WTC11 (cell line): ENCODE measurements at regions not wholly inside any gene's neighbourhood (a gene's known extent, or its start where the extent isn't known, plus 50 kb on each side); places are given as distances from the start of the nearest gene placed in this dataset.

Experiments
- ATAC-seq: fragments of 200-7000 bp; cut with Tn5 transposase; 2 replicates; pipeline ENCODE4 v1.10.0; 2021; ENCODE audit warnings: mild to moderate bottlenecking, moderate library complexity
- CTCF ChIA-PET: fragments of 300-600 bp; sonication (Branson Sonifier 250); formaldehyde crosslinking; loops from one replicate; lab custom pipeline; 2021; ENCODE audit warnings: antibody characterized with exemption; lab: Charles Lee
- POLR2A ChIA-PET: fragments of 350-600 bp; sonication (Branson Sonifier 250); formaldehyde crosslinking; loops from one replicate; lab custom pipeline; 2021; ENCODE audit warnings: antibody characterized with exemption; lab: Charles Lee
- DNase-seq: peaks from one replicate; pipeline ENCODE4 v3.0.0; 2021; ENCODE audit warnings: low spot score
- H3K27ac Mint-ChIP-seq: 2 replicates; pipeline ENCODE4 v1.8.0; 2021; ENCODE audit warnings: mixed read lengths
- H3K27me3 Mint-ChIP-seq: 2 replicates; pipeline ENCODE4 v1.8.0; 2021; ENCODE audit warnings: low read depth, mild to moderate bottlenecking, moderate library complexity, mixed read lengths
- H3K36me3 Mint-ChIP-seq: 2 replicates; pipeline ENCODE4 v1.8.0; 2021; ENCODE audit warnings: mixed read lengths
- H3K4me1 Mint-ChIP-seq: 2 replicates; pipeline ENCODE4 v1.8.0; 2022; ENCODE audit warnings: mixed read lengths
- H3K4me3 Mint-ChIP-seq: 2 replicates; pipeline ENCODE4 v1.8.0; 2021; ENCODE audit warnings: mild to moderate bottlenecking, moderate library complexity, mixed read lengths
- H3K9me3 Mint-ChIP-seq: 2 replicates; pipeline ENCODE4 v1.8.0; 2021; ENCODE audit warnings: mixed read lengths
- CREB1 ChIP-seq: sonication (generic); formaldehyde crosslinking; IDR thresholded peaks from 2 replicates; pipeline ENCODE4 v1.8.0; 2023; ENCODE audit warnings: mild to moderate bottlenecking, missing genetic modification reagents
- HMGA2 ChIP-seq: fragments of 250-450 bp; sonication (Bioruptor Pico); IDR thresholded peaks from 2 replicates; pipeline ENCODE4 v1.4.0; 2021; ENCODE audit warnings: mild to moderate bottlenecking, moderate library complexity
- NR3C1 ChIP-seq: sonication (generic); formaldehyde crosslinking; conservative IDR thresholded peaks from 2 replicates; pipeline ENCODE4 v1.8.1; 2023; ENCODE audit warnings: low read depth, mild to moderate bottlenecking, missing genetic modification reagents
- SP1 ChIP-seq: sonication (generic); formaldehyde crosslinking; conservative IDR thresholded peaks from 2 replicates; pipeline ENCODE4 v1.8.1; 2022; ENCODE audit warnings: missing genetic modification reagents
- ZBTB21 ChIP-seq: sonication (generic); formaldehyde crosslinking; IDR thresholded peaks from 2 replicates; pipeline ENCODE4 v1.8.1; 2023; ENCODE audit warnings: mild to moderate bottlenecking, missing genetic modification reagents, borderline replicate concordance
- ZNF219 ChIP-seq: sonication (generic); formaldehyde crosslinking; IDR thresholded peaks from 2 replicates; pipeline ENCODE4 v1.8.0; 2023; ENCODE audit warnings: missing genetic modification reagents, mild to moderate bottlenecking, borderline replicate concordance
- ZNF232 ChIP-seq: sonication (generic); formaldehyde crosslinking; IDR thresholded peaks from 2 replicates; pipeline ENCODE4 v1.8.0; 2022; ENCODE audit warnings: mild to moderate bottlenecking, missing genetic modification reagents
- ZNF416 ChIP-seq: fragments of 250-450 bp; sonication (Bioruptor Pico); IDR thresholded peaks from 2 replicates; pipeline ENCODE4 v1.9.0; 2021; ENCODE audit warnings: mild to moderate bottlenecking, inconsistent platforms
- TF ChIP-seq, protein P1 (sequence below): sonication (generic); formaldehyde crosslinking; IDR thresholded peaks from 2 replicates; pipeline ENCODE4 v1.8.1; 2023; ENCODE audit warnings: mild to moderate bottlenecking, moderate library complexity, missing genetic modification reagents
- TF ChIP-seq, protein P2 (sequence below): sonication (generic); formaldehyde crosslinking; IDR thresholded peaks from 2 replicates; pipeline ENCODE4 v1.8.1; 2023; ENCODE audit warnings: mild to moderate bottlenecking, missing genetic modification reagents, moderate library complexity
- TF ChIP-seq, protein P3 (sequence below): sonication (generic); formaldehyde crosslinking; IDR thresholded peaks from 2 replicates; pipeline ENCODE4 v1.8.0; 2023; ENCODE audit warnings: missing genetic modification reagents, mild to moderate bottlenecking, borderline replicate concordance

DNA sequence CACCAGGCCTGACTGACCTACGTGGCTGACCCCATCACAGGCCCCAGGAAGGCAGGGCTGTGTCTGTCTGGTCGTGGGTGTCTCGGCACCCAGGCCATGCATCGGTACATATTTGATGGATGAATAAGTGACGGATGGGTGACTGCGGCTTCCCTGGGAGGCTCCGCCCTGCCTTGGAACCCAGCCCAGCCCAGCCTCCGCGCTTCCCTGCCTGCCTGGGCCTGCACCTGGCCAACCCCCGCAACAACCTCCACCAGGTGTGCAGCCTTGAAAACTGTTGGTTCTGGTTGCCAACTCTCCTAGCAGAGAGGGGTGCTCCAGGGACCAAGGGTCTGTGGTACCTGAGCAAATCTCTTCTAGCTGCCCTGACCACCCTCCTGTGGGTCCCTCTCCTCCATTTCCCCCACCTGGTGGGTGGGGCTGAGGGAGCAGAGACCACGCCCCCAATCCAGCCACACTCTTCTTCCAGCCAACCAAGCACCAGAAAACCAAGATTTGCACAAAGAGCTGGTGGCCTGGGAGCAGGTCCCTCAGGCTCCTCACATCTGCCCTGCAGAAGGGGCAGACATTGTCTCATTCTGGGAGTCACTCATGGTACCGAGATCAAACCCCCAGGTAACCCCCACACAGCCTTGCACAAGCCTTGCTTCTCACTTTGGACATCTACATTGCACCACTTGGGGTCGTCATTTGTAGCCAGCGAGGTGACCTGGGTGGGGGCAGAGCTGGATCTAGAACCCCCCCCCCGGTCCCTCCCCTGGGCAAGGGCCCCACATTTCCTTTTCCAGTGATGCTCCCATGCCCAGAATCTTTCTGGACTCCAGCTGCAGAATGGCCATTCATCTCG is 100.6 kb upstream of the IER5L start (continued):
- TF ChIP-seq, protein P1, sequence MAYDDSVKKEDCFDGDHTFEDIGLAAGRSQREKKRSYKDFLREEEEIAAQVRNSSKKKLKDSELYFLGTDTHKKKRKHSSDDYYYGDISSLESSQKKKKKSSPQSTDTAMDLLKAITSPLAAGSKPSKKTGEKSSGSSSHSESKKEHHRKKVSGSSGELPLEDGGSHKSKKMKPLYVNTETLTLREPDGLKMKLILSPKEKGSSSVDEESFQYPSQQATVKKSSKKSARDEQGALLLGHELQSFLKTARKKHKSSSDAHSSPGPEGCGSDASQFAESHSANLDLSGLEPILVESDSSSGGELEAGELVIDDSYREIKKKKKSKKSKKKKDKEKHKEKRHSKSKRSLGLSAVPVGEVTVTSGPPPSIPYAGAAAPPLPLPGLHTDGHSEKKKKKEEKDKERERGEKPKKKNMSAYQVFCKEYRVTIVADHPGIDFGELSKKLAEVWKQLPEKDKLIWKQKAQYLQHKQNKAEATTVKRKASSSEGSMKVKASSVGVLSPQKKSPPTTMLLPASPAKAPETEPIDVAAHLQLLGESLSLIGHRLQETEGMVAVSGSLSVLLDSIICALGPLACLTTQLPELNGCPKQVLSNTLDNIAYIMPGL (CRISPR knock-in tag), result no peak
- no peak for TF ChIP-seq ZNF219 (CRISPR knock-in tag)

DNA sequence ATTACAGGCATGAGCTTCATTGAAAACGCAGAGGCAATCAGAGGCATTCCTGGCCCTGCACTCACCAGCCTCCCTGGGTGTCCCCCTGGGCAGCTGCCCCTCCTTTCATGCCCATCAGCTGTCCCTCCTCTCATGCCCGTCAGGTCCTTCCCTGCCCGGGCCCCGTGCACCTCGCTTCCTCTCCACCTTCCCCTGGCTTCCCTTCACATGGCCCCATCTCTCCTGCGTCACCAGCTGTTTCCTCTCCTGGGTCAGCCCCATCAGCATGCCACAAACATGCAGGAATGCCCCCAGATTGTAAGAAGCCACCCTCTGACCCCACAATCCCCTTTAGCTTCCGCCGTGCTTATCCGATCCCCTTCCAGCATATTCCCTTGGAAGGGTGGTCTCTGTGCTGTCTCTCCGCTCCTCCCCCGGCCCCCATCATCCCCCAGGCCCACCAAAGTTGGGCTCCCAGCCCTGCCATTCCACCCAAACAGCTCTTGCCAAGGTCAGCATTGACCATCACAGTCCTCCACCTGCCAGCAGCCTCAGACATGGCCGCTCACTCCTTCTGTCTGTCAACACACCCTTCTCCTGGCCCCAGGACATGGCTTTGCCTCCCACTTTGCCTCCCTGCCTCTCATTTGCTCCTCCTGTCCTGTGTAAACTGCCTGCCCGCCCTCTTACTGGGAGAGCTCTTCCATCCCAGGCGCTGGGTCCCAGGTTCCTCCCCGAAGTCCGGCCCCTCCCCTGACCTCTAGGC is 98.6 kb upstream of the IER5L start:
- Mint-ChIP-seq H3K4me3 (no peak overlapping the region; the same call in 1 of the 2 replicates), H3K4me1 (peaks cover 42% of the 10 kb centered on the region), H3K36me3 (no peaks in the 10 kb centered on the region), H3K27me3 (peaks cover 3% of the 10 kb centered on the region; the same call in 1 of the 2 replicates), H3K9me3 (peaks cover 5% of the 10 kb centered on the region; the same call in 1 of the 2 replicates), H3K27ac (no peak overlapping the region)
- DNase-seq (no peak), ATAC-seq (peak; percentile 31)
- ChIA-PET CTCF (interaction anchor here (0.9 to 1.7 kb wide), 7 partner anchors 31 to 348 kb away, joined by 3 to 10 read pairs (median 3); no protein-coding TSS in a partner anchor), POLR2A (interaction anchor here (0.7 kb wide), 1 partner anchor 594 kb away, joined by 3 read pairs; no protein-coding TSS in a partner anchor)
- no peak for TF ChIP-seq ZNF416
- TF ChIP-seq ZBTB21 (CRISPR knock-in tag), result no peak
- TF ChIP-seq ZNF232 (CRISPR knock-in tag), result no peak
- TF ChIP-seq SP1, result no peak
- TF ChIP-seq, protein P2, sequence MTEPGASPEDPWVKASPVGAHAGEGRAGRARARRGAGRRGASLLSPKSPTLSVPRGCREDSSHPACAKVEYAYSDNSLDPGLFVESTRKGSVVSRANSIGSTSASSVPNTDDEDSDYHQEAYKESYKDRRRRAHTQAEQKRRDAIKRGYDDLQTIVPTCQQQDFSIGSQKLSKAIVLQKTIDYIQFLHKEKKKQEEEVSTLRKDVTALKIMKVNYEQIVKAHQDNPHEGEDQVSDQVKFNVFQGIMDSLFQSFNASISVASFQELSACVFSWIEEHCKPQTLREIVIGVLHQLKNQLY (CRISPR knock-in tag), result no peak
- TF ChIP-seq, protein P3, sequence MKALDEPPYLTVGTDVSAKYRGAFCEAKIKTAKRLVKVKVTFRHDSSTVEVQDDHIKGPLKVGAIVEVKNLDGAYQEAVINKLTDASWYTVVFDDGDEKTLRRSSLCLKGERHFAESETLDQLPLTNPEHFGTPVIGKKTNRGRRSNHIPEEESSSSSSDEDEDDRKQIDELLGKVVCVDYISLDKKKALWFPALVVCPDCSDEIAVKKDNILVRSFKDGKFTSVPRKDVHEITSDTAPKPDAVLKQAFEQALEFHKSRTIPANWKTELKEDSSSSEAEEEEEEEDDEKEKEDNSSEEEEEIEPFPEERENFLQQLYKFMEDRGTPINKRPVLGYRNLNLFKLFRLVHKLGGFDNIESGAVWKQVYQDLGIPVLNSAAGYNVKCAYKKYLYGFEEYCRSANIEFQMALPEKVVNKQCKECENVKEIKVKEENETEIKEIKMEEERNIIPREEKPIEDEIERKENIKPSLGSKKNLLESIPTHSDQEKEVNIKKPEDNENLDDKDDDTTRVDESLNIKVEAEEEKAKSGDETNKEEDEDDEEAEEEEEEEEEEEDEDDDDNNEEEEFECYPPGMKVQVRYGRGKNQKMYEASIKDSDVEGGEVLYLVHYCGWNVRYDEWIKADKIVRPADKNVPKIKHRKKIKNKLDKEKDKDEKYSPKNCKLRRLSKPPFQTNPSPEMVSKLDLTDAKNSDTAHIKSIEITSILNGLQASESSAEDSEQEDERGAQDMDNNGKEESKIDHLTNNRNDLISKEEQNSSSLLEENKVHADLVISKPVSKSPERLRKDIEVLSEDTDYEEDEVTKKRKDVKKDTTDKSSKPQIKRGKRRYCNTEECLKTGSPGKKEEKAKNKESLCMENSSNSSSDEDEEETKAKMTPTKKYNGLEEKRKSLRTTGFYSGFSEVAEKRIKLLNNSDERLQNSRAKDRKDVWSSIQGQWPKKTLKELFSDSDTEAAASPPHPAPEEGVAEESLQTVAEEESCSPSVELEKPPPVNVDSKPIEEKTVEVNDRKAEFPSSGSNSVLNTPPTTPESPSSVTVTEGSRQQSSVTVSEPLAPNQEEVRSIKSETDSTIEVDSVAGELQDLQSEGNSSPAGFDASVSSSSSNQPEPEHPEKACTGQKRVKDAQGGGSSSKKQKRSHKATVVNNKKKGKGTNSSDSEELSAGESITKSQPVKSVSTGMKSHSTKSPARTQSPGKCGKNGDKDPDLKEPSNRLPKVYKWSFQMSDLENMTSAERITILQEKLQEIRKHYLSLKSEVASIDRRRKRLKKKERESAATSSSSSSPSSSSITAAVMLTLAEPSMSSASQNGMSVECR (CRISPR knock-in tag), result no peak

DNA sequence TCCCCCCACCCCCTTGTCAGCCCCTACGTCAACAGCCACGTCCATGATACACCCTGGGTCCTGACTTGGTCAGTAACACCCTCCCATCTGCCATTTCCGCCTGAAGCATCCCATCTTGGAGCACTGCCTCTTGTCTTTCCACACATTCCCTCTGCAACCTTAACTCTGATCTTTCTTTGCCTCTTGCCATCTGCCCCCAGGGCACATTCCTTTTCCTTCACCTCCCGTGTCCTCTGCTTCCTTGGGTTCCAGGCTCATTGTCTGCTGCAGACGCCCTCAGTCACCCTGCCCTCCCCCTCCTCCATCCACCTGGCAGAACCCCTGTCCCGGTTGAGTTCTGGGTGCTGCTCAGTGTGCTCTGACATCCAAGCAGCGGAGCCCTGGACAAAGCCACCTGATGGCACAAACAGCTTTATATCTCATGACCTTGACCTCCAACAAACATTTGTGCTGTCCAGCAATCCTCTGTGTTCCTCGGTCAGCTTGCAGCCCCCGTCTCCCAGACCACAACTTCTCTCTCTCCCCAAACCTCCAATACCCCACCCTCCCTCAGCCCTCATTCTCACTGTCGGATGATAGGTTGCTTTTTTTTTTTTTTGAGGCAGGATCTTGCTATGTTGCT is 97.7 kb upstream of the IER5L start:
- Mint-ChIP-seq H3K4me1 (peaks cover 46% of the 10 kb centered on the region), H3K4me3 (no peak overlapping the region), H3K27me3 (peaks cover 3% of the 10 kb centered on the region; the same call in 1 of the 2 replicates), H3K36me3 (no peaks in the 10 kb centered on the region), H3K9me3 (peaks cover 5% of the 10 kb centered on the region; the same call in 1 of the 2 replicates), H3K27ac (no peak overlapping the region)
- ChIA-PET CTCF (interaction anchor here (1.2 to 1.3 kb wide), 2 partner anchors 45 to 138 kb away, joined by 3 read pairs; no protein-coding TSS in a partner anchor), POLR2A (interaction anchor here (0.7 kb wide), 1 partner anchor 595 kb away, joined by 3 read pairs; no protein-coding TSS in a partner anchor)
- TF ChIP-seq NR3C1 (CRISPR knock-in tag) (no peak), CREB1 (CRISPR knock-in tag) (no peak), HMGA2 (CRISPR knock-in tag) (no peak)
- ATAC-seq (peak; percentile 8; the same call in 1 of the 2 replicates), DNase-seq (no peak)
